ENCODE measurements at regions not wholly inside any gene's neighbourhood (a gene's known extent, or its start where the extent isn't known, plus 50 kb on each side); places are given as distances from the start of the nearest gene placed in this dataset.
"Not testable (repeated sequence)": the region's sequence is repeated elsewhere in the genome, so short reads cannot be mapped to it uniquely, and the experiment has no call there.

GRCh38 chr14:87241018-87241768, 751.8 kb downstream of the GALC start:
- no peak for DNase-seq (ENCODE audit: low read depth in 2 of 2)

GRCh38 chr14:87240319-87240718, 752.7 kb downstream of the GALC start:
- DNase-seq (ENCODE audit: low read depth in 2 of 2) = not testable (repeated sequence)

GRCh38 chr14:87233806-87234384, 759.1 kb downstream of the GALC start:
- DNase-seq (ENCODE audit: low read depth in 2 of 2) = no peak

- DNase-seq (ENCODE audit: low read depth in 2 of 2) = no peak
Measured at GRCh38 chr14:87233266-87233665, 759.7 kb downstream of the GALC start.

- DNase-seq (ENCODE audit: low read depth in 2 of 2) = no peak
Measured at GRCh38 chr14:87231336-87232026, 761.5 kb downstream of the GALC start.

- DNase-seq (ENCODE audit: low read depth in 2 of 2) = no peak
Measured at GRCh38 chr14:87230726-87231125, 762.3 kb downstream of the GALC start.

- DNase-seq (ENCODE audit: low read depth in 2 of 2) = no peak
Measured at GRCh38 chr14:87229131-87229530, 763.9 kb downstream of the GALC start.

GRCh38 chr14:87217023-87217422, 776.0 kb downstream of the GALC start:
- DNase-seq (ENCODE audit: low read depth in 2 of 2) = no peak

- no peak for DNase-seq (ENCODE audit: low read depth in 2 of 2)
Measured at GRCh38 chr14:87214558-87214957, 778.4 kb downstream of the GALC start.

GRCh38 chr14:87207756-87208155, 785.2 kb downstream of the GALC start:
- no peak for DNase-seq (ENCODE audit: low read depth in 2 of 2)

- DNase-seq (ENCODE audit: low read depth in 2 of 2) = no peak
Measured at GRCh38 chr14:87205811-87206210, 787.2 kb downstream of the GALC start.

- DNase-seq (ENCODE audit: low read depth in 2 of 2) = no peak
Measured at GRCh38 chr14:87203346-87203745, 789.6 kb downstream of the GALC start.

GRCh38 chr14:87199381-87199780, 793.6 kb downstream of the GALC start:
- no peak for DNase-seq (ENCODE audit: low read depth in 2 of 2)

- DNase-seq (ENCODE audit: low read depth in 2 of 2) = no peak
Measured at GRCh38 chr14:87196436-87196835, 796.5 kb downstream of the GALC start.

- no peak for DNase-seq (ENCODE audit: low read depth in 2 of 2)
Measured at GRCh38 chr14:87187786-87188185, 805.2 kb downstream of the GALC start.

GRCh38 chr14:87186737-87187136, 806.2 kb downstream of the GALC start:
- DNase-seq (ENCODE audit: low read depth in 2 of 2) = no peak

- DNase-seq (ENCODE audit: low read depth in 2 of 2) = no peak
Measured at GRCh38 chr14:87185961-87186560, 806.9 kb downstream of the GALC start.

GRCh38 chr14:87184180-87184579, 808.8 kb downstream of the GALC start:
- DNase-seq (ENCODE audit: low read depth in 2 of 2) = no peak

- DNase-seq (ENCODE audit: low read depth in 2 of 2) = no peak
Measured at GRCh38 chr14:87181288-87181687, 811.7 kb downstream of the GALC start.

- no peak for DNase-seq (ENCODE audit: low read depth in 2 of 2)
Measured at GRCh38 chr14:87179936-87180335, 813.0 kb downstream of the GALC start.

- DNase-seq (ENCODE audit: low read depth in 2 of 2) = no peak
Measured at GRCh38 chr14:87178277-87178676, 814.7 kb downstream of the GALC start.

- DNase-seq (ENCODE audit: low read depth in 2 of 2) = no peak
Measured at GRCh38 chr14:87175175-87175574, 817.8 kb downstream of the GALC start.

- DNase-seq (ENCODE audit: low read depth in 2 of 2) = no peak
Measured at GRCh38 chr14:87171141-87171540, 821.8 kb downstream of the GALC start.
